Skeletal muscle satellite cell (primary cell): ENCODE measurements at regions not wholly inside any gene's neighbourhood (a gene's known extent, or its start where the extent isn't known, plus 50 kb on each side); places are given as distances from the start of the nearest gene placed in this dataset.
"Not testable (repeated sequence)": the region's sequence is repeated elsewhere in the genome, so short reads cannot be mapped to it uniquely, and the experiment has no call there.

Experiments
- H3K27me3 ChIP-seq: 2 replicates; pipeline ENCODE4 v1.7.0; 2013; ENCODE audit warnings: low read length; ENCODE audit not compliant: control insufficient read depth, insufficient read depth
- H3K36me3 ChIP-seq: 2 replicates; pipeline ENCODE4 v1.7.0; 2013; ENCODE audit warnings: mild to moderate bottlenecking, control low read depth, low read length; ENCODE audit not compliant: insufficient read depth
- H3K4me1 ChIP-seq: 2 replicates; pipeline ENCODE4 v1.7.0; 2013; ENCODE audit warnings: low read length; ENCODE audit not compliant: control insufficient read depth, insufficient read depth
- H3K4me2 ChIP-seq: 2 replicates; pipeline ENCODE4 v1.7.0; 2013; ENCODE audit warnings: mild to moderate bottlenecking, low read length
- H3K4me3 ChIP-seq: 2 replicates; pipeline ENCODE4 v1.7.0; 2013; ENCODE audit warnings: low read length
- H3K9ac ChIP-seq: 2 replicates; pipeline ENCODE4 v1.7.0; 2013; ENCODE audit warnings: mild to moderate bottlenecking, low read depth, low read length, moderate library complexity
- H3K9me3 ChIP-seq: replicated peaks from 2 replicates; pipeline ENCODE4 v1.7.0; 2013; ENCODE audit warnings: mild to moderate bottlenecking, control low read depth, low read length

- no peaks in the 10 kb centered on the region for H3K4me1 ChIP-seq
- no peak overlapping the region for H3K4me2 ChIP-seq
- H3K9ac ChIP-seq: no peak overlapping the region
- no peaks in the 10 kb centered on the region for H3K9me3 ChIP-seq
- H3K36me3 ChIP-seq: no peaks in the 10 kb centered on the region
- H3K4me3 ChIP-seq: no peak overlapping the region
- peaks cover 37% of the 10 kb centered on the region for H3K27me3 ChIP-seq
Observed at GRCh38 chr6:85322446-85323105, 127.3 kb upstream of the NT5E start.

GRCh38 chr6:85321906-85322305, 128.0 kb upstream of the NT5E start:
- no peak overlapping the region for H3K4me2 ChIP-seq
- H3K4me1 ChIP-seq: no peaks in the 10 kb centered on the region
- no peak overlapping the region for H3K9ac ChIP-seq
- peaks cover 37% of the 10 kb centered on the region for H3K27me3 ChIP-seq
- no peaks in the 10 kb centered on the region for H3K9me3 ChIP-seq
- H3K36me3 ChIP-seq: no peaks in the 10 kb centered on the region
- no peak overlapping the region for H3K4me3 ChIP-seq

GRCh38 chr6:85314586-85314985, 135.3 kb upstream of the NT5E start:
- H3K4me1 ChIP-seq: no peaks in the 10 kb centered on the region
- H3K36me3 ChIP-seq: no peaks in the 10 kb centered on the region
- peaks cover 8% of the 10 kb centered on the region for H3K27me3 ChIP-seq
- no peak overlapping the region for H3K4me2 ChIP-seq
- no peaks in the 10 kb centered on the region for H3K9me3 ChIP-seq
- H3K9ac ChIP-seq: no peak overlapping the region
- H3K4me3 ChIP-seq: no peak overlapping the region

DNA sequence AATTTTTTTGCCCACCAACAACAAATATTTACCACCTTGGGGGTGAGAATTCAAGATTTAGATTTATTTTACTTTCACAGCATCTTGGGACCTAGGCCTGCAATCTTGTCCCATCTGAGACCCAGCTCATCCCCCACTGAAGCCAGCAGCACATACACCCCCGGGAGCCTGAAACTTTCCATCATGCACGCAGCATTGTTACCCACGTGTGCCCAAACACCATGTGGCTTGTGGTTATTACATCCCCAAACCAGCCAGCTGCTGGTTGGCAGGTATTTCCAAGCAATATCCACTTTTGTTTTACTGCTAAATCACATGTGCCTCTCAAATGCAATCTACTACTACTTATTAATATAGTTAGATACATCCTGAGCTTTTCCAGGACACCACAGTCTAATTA, 149.3 kb upstream of the NT5E start:
- peaks cover 3% of the 10 kb centered on the region for H3K27me3 ChIP-seq

DNA sequence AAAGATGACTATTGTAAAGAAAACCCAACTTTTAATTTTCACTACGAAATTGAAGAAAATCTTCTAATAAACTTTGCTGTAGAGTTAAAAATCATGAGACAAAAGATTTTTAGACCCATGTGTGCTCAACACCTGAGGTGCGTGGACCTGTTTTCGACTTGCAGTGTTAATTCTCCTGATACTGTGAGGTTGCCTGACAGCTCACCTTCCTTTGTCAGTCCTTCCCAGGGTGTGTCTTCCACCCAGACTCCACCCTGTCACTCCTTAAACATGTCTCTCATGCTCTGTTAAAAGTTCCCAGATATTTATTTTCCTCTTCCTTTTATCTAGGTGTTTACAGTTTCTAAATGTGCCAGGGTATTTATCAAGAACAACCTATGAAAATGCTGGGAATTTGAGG, 151.3 kb upstream of the NT5E start:
- H3K36me3 ChIP-seq: no peaks in the 10 kb centered on the region
- no peaks in the 10 kb centered on the region for H3K4me1 ChIP-seq
- no peaks in the 10 kb centered on the region for H3K9me3 ChIP-seq
- H3K4me2 ChIP-seq: no peak overlapping the region
- H3K4me3 ChIP-seq: no peak overlapping the region
- peaks cover 13% of the 10 kb centered on the region for H3K27me3 ChIP-seq
- no peak overlapping the region for H3K9ac ChIP-seq

More for the DNA sequence above, 149.3 kb upstream of the NT5E start:
- Histone ChIP-seq H3K4me1 (no peaks in the 10 kb centered on the region), H3K9ac (no peak overlapping the region), H3K4me3 (no peak overlapping the region), H3K9me3 (no peaks in the 10 kb centered on the region), H3K4me2 (no peak overlapping the region), H3K36me3 (no peaks in the 10 kb centered on the region)

GRCh38 chr6:85291326-85291725, 158.6 kb upstream of the NT5E start:
- no peaks in the 10 kb centered on the region for H3K4me1 ChIP-seq
- no peak overlapping the region for H3K4me3 ChIP-seq
- no peaks in the 10 kb centered on the region for H3K36me3 ChIP-seq
- no peaks in the 10 kb centered on the region for H3K9me3 ChIP-seq
- no peak overlapping the region for H3K4me2 ChIP-seq
- H3K27me3 ChIP-seq: peaks cover 18% of the 10 kb centered on the region
- H3K9ac ChIP-seq: no peak overlapping the region

- no peaks in the 10 kb centered on the region for H3K27me3 ChIP-seq
- no peaks in the 10 kb centered on the region for H3K9me3 ChIP-seq
- H3K4me3 ChIP-seq: no peak overlapping the region
- H3K4me1 ChIP-seq: no peaks in the 10 kb centered on the region
- no peak overlapping the region for H3K4me2 ChIP-seq
- no peaks in the 10 kb centered on the region for H3K36me3 ChIP-seq
- no peak overlapping the region for H3K9ac ChIP-seq
Observed at GRCh38 chr6:85287654-85288053, 162.2 kb upstream of the NT5E start.

DNA sequence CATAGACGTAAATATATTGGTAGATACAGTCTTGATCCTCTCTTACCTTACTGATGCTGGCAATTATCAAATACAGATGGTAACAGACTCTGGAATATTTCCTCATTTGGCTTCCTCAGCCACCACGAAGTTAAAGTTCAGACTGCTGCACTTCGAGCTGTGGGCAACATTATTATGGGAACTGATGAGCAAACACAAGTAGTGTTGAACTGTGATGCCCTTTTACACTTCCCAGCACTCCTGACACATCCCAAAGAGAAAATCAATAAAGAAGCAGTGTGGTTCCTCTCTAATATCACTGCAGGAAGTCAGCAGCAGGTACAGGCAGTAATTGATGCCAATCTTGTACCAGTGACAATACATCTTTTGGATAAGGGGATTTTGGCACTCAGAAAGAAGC, 162.7 kb upstream of the NT5E start:
- no peaks in the 10 kb centered on the region for H3K4me1 ChIP-seq
- H3K4me3 ChIP-seq: no peak overlapping the region
- H3K9me3 ChIP-seq: no peaks in the 10 kb centered on the region
- H3K4me2 ChIP-seq: no peak overlapping the region
- no peaks in the 10 kb centered on the region for H3K27me3 ChIP-seq
- H3K36me3 ChIP-seq: no peaks in the 10 kb centered on the region
- H3K9ac ChIP-seq: no peak overlapping the region

DNA sequence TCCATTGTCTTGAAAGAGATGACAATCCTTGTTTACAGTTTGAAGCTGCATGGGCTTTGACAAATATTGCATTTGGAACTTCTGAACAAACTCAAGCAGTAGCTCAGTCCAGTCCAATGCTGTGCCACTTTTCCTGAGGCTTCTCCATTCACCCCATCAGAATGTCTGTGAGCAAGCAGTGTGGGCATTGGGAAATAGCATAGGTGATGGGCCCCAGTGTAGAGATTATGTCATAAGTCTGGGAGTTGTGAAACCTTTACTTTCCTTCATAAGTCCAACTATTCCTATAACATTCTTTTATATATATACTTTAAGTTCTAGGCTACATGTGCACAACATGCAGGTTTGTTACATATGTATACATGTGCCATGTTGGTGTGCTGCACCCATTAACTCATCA, 163.4 kb upstream of the NT5E start:
- not testable (repeated sequence) for H3K9ac ChIP-seq

GRCh38 chr6:85285934-85286333, 163.9 kb upstream of the NT5E start:
- no peaks in the 10 kb centered on the region for H3K27me3 ChIP-seq
- no peak overlapping the region for H3K4me3 ChIP-seq
- no peaks in the 10 kb centered on the region for H3K9me3 ChIP-seq
- no peak overlapping the region for H3K9ac ChIP-seq
- H3K4me2 ChIP-seq: no peak overlapping the region
- no peaks in the 10 kb centered on the region for H3K36me3 ChIP-seq
- no peaks in the 10 kb centered on the region for H3K4me1 ChIP-seq

More for the DNA sequence above, 163.4 kb upstream of the NT5E start:
- not testable (repeated sequence) for H3K4me3 ChIP-seq, H3K4me2 ChIP-seq, H3K27me3 ChIP-seq, H3K4me1 ChIP-seq, H3K36me3 ChIP-seq, H3K9me3 ChIP-seq

- no peak overlapping the region for H3K4me3 ChIP-seq
- H3K9me3 ChIP-seq: no peaks in the 10 kb centered on the region
- H3K4me1 ChIP-seq: no peaks in the 10 kb centered on the region
- H3K4me2 ChIP-seq: no peak overlapping the region
- no peaks in the 10 kb centered on the region for H3K36me3 ChIP-seq
- H3K27me3 ChIP-seq: no peaks in the 10 kb centered on the region
- H3K9ac ChIP-seq: no peak overlapping the region
Observed at GRCh38 chr6:85285114-85285513, 164.8 kb upstream of the NT5E start.

DNA sequence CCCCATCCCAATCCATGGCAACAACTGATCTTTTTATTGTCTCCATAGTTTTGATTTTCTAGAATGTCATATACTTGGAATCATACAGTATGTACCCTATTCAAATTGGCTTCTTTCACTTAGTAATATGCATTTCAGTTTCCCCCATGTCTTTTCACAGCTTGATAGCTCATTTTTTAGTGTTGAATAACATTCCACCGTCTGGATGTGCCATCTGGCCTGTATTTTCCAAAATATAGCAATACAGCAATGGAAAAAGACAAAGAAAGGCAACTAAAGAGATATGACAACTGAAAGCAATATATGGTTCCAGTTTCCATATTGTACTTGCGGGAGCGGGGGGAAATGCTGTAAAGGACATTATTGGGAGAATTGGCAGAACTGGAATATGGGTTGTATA, 166.4 kb upstream of the NT5E start:
- H3K4me2 ChIP-seq: no peak overlapping the region
- H3K4me1 ChIP-seq: no peaks in the 10 kb centered on the region
- no peak overlapping the region for H3K9ac ChIP-seq
- H3K4me3 ChIP-seq: no peak overlapping the region
- H3K9me3 ChIP-seq: no peaks in the 10 kb centered on the region
- peaks cover 3% of the 10 kb centered on the region for H3K27me3 ChIP-seq
- no peaks in the 10 kb centered on the region for H3K36me3 ChIP-seq
